ENCODE measurements at regions not wholly inside any gene's neighbourhood (a gene's known extent, or its start where the extent isn't known, plus 50 kb on each side); places are given as distances from the start of the nearest gene placed in this dataset.
"Not testable (repeated sequence)": the region's sequence is repeated elsewhere in the genome, so short reads cannot be mapped to it uniquely, and the experiment has no call there.

DNA sequence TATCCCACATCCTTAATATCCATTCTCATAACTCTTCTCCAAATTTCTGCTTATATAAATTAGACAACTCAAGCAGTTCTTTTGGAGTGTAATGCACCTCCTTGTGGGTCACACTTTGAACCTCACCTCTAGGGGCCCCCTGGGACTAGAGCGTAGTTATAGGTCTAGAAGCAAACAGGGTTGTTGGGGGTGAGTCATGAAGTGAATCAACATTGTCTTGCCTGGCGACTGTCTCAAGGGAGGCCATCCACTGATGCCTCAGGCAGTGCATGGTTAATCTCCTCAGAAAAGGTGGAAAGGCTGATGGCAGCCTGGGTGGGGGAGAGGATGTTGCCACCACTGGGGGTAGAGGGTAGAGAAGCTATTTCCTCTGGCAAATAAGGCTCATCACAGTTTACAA is 129.1 kb downstream of the TNFRSF21 start:
- DNase-seq, result no peak

DNA sequence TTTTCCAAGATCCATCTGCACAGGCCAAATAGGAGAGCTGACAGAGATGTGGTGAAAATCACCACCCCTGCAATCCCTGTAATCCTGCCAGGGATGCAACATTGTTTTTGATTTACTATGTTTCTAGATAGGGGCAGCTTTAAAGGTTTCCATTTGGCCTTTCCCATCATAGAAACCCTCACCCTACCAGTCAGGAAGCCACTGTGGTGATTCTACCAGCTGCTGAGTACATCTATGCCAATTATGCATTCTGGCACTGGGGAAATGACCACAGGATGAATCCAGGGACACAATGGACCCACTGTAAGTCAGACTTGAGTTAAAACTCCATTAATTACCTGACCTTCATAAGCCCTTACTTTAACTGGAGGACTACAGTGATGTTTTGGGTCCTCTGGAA is 130.4 kb downstream of the TNFRSF21 start:
- DNase-seq, result no peak

DNA sequence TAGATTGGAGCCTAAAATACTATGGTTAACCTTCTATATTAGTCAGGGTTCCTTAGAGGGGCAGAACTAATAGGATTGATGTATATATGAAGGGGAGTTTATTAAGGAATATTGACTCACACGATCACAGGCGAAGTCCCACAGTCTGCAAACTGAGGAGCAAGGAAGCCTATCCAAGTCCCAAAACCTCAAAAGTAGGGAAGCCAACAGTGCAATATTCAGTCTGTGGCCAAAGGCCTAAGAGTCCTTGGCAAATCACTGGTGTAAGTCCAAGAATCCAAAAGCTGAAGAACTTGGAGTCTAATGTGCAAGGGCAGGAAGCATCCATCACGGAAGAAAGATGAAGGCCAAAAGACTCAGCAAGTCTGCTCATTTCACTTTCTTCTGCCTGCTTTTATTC is 133.5 kb upstream of the ADGRF1 start:
- no peak for DNase-seq

DNA sequence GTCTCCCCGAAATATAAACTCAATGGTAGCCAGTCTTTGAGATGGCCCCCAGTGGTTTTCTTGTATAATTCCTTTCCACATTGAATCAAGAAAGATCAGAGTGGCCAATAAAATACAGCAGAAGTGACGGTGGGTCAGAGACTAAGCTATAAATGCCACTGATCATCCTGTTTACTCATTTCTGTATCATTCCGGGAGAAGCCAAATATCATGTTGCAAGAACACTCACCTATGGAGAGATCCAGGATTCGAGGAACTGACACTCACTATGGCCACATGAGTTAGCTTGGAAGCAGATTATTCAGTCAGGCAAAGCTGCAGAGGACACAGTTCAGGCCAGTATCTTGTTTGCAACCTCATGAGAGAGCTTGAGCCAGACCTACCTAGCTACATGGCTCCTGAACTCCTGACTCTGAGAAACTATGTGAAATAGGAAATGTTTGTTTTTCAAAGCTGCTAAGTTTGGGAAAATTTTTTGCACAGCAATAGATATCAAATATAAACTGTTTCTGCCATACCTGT is 132.4 kb upstream of the ADGRF1 start:
- DNase-seq, result no peak

DNA sequence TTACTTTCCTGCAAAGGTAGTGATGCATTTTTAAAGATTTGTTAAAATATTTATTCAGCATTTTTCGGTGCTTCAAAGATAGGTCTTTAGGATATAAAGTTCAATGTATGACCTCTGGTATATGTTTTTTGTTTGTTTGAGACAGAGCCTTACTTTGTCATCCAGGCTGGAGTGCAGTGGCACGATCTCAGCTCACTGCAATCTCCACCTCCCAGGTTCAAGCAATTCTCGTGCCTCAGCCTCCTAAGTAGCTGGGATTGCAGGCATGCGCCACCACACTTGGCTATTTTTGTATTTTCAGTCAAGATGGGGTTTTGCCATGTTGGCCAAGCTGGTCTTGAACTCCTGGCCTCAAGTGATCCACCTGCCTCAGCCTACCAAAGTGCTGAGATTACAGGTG is 131.9 kb upstream of the ADGRF1 start:
- not testable (repeated sequence) for DNase-seq

DNA sequence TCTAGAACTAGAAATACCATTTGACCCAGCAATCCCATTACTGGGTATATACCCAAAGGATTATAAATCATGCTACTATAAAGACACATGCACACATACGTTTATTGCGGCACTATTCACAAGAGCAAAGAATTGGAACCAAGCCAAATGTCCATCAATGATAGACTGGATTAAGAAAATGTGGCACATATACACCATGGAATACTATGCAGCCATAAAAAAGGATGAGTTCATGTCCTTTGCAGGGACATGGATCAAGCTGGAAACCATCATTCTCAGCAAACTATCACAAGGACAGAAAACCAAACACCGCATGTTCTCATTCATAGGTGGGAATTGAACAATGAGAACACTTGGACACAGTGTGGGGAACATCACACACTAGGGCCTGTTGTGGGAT is 131.0 kb upstream of the ADGRF1 start:
- not testable (repeated sequence) for DNase-seq

DNA sequence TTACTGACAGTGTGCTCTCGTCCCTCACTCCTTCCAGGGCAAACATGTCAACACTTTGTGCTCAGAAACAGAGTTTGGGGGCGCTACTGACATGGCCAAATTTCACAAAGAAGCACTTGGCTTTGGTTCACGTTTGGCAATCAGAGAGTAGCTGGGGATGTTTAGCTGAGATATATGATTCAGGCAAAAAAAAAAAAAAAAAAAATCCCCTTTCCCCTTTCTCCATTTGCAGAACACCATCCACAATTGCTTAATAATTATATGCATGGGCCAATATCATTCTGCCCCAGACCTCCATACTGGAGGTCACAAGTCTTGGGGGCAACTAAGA is 128.4 kb upstream of the ADGRF1 start:
- no peak for DNase-seq

DNA sequence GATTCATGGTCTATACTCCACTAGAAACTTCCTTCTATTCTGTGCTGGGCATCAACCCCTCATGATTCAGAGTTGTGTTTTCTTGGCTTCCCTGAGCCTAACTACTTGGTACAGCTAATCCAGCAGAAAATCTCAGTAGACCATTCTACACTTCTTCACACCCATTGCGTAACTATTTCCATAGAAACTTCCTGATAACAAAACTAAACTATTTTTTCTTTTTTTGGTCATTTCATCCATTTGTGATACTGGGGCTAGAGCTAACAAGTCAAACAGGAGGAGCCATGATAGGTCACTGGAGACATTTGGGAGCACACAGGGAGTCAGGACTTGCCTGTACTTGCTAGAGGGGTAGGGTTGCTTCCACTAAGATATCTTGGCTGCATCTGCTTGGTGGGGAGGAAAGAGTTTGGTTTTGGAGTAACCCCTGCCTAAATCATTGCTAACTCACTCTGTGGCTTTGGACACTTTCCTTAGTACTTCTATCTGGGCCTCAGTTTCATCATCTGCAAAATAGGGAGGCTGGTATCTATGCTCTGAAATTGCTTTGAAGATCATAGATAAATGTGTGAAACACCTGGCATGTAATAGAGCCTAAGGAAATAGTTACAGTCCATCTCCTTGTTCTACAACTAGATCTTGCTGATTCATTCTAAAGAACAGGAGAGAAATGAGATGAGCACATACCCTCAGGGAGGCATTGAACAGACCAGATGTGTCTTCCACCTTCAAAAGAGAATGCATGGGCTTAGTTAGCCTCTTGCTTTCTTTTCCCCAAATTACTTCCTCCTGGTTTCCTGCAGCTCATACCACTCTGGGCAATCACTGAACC is 127.9 kb upstream of the ADGRF1 start:
- no peak for DNase-seq

DNA sequence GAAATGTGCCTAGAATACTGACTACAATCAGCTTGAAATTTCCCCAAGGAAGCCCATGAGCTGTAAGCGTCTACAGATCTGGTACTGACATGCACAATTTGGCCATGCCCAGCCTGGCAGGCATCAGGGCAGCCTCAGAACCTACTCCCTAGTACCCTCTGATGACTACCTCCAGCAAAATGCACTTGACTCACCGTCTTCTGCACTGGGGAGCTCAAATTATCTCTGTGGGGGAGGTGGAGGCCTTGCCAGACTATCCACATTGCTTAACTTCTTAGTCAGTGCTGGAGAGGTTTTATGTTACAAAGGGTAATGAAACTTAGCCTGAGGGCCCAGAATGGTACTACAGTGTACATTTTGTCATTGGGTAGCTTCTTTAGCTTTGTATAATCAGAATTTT is 126.0 kb upstream of the ADGRF1 start:
- DNase-seq, result no peak

DNA sequence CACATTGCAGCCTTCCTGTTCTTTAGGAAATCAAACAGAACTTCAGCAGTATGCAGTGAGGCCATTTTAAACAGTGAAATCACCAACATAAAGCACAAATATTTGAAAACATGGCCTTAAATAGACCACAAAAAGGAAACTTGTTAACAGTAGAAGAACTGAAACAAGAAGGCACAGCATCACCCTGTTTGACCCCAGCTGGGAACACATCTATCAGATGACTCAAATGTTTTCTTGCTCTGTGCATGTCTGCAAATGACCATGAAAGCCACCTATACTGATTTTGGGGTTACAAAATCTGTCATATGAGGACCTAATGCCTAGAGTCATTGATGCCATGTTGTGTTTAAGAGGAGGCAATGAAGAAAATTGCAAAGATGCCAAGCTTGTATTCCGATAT is 123.8 kb upstream of the ADGRF1 start:
- DNase-seq, result no peak

DNA sequence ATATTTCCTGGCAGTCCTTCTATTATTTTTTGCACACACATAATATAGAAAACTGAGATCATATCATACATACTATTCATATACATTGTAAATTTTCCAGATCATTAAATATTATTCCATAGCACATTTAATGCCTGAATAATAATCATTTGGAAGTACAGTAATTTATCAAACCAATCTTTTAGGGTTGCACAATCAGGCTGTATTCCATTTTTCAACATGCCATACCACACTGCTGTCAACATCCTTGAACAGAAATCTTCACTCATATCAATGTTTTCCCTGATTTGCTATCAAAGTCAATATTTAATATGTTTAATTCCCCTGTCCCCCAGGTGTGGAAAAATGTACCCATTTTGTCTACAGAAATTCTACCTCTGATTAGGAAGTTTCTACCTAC is 122.7 kb upstream of the ADGRF1 start:
- DNase-seq, result no peak

DNA sequence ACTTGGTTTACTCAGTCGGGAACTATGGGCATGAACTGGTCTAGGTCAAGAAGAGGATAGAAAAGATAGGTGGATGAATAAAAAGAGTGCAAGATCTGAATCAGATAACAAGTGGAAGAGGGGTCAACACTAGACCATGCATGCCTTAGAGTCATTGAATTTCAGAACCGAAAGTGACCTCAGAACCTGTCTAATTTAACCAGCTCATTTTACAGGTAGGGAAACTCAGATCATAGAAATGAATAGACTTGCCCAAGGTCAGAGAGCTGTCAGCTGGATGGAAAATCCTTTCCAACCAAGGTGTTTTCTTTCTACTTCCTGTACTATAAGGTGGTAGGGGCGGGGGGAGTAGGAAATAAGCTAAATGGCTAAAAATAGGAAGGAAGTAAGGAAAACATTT is 121.4 kb upstream of the ADGRF1 start:
- DNase-seq, result no peak

DNA sequence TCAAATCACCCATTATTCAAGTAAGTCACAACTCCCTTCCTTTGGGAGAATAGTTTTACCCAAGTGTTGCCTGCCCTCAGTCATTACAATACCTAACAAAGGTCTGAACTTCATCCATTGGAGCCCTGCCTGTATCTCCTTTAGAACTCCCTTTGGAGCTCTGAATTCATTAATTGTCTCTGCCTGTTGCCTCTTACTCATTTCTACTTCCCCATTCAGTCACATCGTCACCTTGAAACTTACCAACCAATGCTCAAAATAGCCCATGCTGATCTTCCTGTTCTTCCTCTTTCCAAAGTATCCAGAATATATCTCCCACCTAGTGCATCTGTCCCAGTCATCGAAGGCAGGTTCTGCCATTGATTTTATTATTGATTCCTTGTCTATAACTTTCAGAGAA is 120.7 kb upstream of the ADGRF1 start:
- no peak for DNase-seq

DNA sequence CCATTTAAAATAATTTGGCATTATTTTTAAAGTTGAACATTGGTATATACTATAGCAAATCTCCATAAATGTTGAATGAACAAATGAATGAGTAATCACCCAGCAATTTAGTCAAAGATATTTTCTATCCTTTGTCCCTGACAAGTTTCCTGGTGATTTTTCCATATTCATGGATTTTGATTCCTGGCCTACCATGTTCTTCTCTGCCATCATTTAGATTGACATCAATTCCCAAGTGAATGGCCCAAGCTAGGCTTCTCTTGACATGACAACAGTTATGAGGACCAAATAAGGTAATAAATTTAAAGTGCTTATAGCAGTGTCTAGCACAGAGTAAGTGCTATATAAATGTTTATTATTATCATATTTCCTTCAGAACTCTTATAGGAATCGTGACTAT is 120.1 kb upstream of the ADGRF1 start:
- DNase-seq, result no peak

DNA sequence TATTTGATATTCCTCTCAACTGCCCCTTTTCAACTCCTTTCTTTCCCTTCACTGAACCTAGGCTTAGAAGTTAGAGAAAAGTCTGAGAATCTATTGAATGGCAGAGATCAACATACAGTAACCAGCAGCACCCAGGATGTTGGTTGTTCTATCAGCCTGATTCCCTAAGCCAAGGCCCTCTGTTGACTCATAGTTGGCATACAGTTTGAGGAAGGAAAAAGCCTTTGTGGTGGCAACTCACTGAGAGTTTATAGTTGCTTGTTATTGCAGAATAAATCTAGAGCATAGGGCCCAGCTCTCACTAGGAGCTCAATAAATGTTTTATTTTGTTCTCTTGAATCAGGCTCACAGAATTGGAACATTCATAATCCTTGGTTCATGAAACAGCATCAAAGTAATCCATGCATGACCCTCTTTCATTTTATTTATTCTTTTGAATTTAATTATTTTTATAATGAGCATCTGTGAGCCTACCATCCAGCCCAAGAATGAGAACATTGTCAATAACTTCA is 119.1 kb upstream of the ADGRF1 start:
- no peak for DNase-seq

DNA sequence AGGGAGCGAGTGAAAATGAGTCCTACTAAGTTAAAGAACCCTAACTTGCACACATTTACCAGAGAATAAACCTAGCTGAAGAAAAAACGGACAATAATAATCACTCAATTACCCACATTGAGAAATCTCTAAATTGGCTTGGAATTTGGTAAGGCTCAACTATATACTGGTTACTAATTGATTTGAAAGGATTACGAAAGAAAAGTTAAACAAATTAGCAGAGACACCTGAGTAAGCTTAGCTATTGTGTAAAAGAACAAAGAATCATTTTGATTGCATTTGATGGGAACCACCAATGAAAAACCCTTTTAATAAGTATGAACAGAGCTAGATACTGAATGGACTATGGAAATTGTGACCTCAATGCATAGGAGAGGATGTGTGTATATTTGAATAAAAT is 118.6 kb upstream of the ADGRF1 start:
- DNase-seq, result no peak

DNA sequence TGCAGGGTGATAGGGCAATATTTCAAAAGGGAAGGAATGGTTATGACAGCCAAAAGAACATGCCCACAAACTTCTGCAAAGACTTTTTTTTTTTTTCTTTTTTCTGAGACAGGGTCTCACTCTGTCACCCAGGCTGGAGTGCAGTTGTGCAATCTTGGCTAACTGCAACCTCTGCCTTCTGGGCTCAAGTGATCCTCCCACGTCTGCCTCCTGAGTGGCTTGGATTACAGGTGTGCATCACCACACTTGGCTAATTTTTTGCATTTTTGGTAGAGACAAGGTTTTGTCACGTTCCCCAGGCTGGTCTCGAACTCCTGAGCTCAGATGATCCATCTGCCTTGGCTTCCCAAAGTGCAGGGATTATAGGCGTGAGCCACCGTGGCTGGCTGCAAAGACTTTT is 117.6 kb upstream of the ADGRF1 start:
- DNase-seq, result no peak

DNA sequence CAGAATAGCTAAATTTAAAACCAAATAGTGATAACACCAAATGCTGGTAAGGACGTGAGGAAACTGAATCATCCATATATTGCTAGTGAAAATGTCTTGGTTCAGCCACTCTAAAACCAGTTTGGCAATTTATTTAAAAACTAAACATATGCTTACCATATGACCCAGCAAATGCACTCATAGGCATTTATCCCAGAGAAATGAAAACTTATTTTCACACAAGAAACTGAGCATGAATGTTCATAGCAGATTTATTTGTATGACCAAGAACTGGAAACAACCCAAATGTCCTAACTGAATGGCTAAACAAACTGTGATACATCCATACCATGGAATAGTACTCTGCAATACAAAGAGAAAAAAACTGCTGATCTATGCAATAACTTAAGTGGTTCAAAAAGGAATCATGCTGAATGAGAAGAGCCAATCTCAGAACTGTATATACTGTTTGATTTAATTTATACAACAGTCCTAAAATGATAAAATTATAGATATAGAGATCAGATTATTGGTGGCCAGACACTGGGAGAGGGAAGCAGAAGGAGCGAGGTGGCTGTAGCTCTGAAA is 115.6 kb upstream of the ADGRF1 start:
- no peak for DNase-seq

DNA sequence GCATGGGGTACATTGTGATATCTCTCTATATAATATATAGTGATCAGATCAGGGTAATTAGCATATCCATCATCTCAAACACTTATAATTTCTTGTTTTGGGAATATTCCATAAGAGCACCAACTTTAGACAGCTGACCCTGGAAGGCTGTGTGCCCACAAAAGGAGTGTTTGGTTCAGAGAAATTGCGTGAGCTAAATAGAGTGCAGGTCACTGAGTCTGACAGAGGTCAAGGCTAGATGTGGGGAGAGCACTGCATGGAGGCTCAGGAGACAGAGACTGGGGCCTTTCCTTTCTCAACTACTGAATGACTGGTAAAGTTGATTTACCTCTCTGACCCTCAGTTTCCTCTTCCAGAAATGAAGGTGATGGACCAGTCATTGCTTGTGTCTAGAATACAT is 114.9 kb upstream of the ADGRF1 start:
- no peak for DNase-seq

DNA sequence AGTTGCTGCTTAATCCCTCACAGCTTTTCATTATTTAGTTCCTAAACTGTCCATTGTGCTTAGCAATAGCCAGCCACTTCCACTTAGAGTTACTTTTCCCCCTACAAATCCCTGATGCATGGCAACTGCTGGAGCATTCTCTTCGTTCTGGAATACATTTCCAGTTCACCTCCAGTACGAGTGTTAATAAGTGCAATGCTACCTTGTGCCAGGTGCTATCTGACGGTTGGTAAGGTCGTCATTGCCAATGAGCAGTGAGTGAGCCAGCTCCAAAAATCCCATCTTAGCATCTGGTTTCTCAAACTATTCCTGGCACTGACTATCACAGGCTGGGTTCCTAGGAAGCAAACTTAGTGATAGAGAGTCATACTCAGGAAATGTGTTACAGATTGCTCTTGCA is 114.1 kb upstream of the ADGRF1 start:
- DNase-seq, result no peak

DNA sequence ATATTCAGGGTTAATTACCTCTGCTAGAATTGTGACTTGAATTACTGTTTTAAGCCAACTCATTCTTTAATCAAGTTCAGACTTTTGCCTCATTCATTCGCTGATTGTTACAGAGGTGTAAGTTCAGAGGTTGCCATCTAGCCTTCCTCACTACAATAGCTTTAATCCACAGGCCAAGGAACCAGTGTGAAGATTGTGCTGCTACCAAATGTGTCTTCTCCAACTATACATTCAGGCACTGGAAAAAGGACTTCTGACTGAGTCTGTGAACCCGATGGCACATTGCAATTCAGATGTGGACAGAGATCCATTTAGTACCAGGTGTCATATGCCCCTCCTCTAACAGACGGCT is 111.2 kb upstream of the ADGRF1 start:
- no peak for DNase-seq

DNA sequence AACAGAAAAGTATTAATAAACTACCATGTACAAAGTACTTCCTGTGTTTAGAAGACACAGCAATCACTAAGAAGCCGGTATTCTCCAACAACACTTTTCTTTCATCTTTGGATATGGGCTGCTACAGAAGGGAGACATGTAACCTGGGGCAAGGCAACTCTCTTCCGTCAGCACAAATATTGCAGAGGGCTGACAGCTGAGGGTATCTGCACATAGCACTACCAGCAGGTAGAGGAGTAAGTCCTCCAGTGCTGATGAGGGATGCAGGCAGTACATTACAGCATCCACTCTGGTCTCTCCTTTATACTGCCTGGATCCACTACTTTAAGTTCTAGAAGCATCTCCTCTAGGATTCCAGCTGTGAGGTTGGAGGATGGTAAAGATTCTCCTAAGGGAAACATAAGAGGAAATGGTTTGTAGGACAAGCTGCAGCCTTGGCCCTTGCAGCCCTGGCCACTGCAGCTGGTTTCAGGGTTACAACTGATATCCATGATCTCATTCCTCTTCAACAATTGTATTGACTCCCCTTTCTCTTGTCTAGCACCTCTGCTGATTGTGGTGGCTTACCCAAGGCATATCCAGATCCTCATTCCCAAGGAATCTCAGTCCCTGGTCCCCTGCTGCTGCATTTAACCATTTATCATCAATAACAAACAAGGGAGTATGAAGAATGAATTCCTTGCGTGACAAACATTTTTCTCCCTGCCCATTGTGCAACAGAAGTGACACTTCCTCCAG is 110.7 kb upstream of the ADGRF1 start:
- DNase-seq, result no peak

DNA sequence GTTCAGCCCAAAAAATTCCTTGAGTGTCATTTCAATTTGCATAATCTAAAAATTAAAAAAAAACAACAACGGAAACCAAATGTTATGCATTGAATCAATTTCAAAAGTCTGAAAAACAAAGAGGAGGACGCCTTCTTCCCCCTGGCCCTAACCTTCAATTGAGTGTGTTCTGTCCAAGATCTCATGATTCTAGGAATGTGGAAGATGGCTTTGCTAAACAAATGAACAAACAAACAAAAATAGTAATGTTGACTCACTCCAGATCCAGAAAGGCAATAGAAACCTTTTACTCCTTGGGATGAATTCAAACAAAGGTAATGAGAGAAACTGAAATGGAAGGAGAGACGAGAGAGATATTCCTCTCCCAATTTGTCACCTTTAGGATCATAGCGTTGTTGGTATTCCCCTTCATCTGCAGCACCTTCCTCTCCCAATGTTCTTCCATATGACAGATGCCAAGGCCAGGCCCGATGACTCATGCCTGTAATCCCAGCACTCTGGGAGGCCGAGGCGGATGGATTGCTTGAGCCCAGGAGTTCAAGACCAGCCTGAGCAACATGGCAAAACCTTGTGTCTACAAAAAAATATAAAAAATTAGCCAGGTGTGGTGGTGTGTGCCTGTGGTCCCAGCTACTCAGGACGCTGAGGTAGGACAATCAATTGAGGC is 109.2 kb upstream of the ADGRF1 start:
- no peak for DNase-seq

DNA sequence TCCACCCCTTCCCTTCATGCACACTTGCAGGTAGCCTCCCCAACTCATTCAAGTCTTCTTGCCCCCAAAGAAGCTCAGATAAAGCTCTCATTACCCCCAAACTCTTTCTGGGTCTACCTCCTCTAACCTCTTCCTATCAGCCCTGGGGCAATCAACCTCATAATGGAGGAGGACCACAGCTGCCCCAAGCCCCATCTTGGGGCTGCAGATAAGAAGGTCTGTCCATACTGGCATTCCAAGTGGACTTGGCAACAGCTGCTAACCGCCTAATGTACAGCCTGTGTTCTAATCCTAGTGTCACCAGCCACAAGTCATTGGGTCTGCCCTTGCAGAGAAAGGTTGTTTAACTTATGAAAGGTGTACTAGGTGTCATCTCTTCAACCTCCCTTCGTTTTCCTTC is 107.4 kb upstream of the ADGRF1 start:
- no peak for DNase-seq

All from activated CD4-positive, alpha-beta T cell treated with anti-CD3 and anti-CD28 coated beads for 48 hours (primary cell).